Stimulated activated CD4-positive, alpha-beta T cell treated with anti-CD3 and anti-CD28 coated beads, Interleukin-15, amount 100 ng/mL, for 1 hour (primary cell): ENCODE measurements at regions not wholly inside any gene's neighbourhood (a gene's known extent, or its start where the extent isn't known, plus 50 kb on each side); places are given as distances from the start of the nearest gene placed in this dataset.

Experiments used
- DNase-seq, 2 donors: peaks; one replicate each; pipeline ENCODE4 v3.0.0-alpha.2; 2020; ENCODE audit warnings: low read depth in 1 of 2, low spot score in 1 of 2

DNA sequence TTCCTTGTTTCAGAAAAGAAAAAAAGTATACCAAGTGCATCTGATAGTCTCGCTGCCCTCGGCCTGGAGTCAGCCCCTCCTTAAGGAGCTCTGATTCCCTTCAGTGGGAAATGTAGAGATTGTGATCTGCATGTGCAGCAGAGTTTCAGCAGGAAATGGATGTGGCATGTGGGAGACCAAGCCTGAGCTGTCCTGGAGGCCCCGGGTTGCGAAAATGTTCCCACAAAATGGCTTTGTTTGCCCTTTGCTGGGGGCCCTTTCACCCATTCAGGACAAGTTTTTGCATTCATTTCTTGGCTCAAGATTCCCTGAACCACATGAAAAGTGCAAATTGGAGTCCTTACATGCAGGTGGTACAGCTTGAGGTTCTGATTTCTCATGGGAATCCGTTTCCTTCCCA lies 230.9 kb downstream of the GADD45G start:
- DNase-seq = no peak

DNA sequence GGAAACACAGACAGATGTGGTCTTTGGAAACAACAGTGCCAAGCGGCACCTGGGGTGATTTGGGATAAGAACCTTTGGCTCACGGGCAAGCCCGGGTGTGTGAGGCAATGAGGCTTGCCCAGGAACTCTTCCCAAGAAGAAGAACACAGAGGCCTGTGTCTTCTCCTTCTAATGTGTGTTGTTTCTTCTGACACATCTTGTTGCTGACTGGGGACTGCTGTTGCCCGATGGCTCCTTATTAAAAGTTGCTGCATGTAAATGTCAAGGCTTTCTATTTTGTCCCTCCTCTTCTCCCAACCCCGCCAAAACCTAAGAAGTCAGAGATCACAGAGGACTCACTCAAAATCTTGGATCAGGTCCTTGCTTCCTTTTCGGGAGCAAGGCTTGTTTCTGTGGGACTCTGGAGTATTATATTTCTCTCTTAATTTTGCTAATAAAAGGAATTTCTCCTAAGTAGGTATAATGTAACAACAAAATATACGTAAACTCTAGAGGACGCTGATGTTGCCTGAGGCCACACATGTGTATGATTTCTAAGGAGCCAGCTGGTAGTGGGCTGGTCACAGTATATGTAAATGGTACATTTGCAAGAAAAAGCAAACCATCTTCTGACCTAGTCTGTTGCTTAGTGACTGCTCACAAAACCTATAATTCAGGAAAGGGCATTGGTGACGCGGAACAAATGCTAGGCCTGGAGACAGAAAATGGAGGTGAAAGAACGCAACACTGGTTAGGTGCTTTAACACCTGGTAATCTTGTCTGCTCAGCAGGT lies 232.5 kb downstream of the GADD45G start:
- no peak for DNase-seq

DNA sequence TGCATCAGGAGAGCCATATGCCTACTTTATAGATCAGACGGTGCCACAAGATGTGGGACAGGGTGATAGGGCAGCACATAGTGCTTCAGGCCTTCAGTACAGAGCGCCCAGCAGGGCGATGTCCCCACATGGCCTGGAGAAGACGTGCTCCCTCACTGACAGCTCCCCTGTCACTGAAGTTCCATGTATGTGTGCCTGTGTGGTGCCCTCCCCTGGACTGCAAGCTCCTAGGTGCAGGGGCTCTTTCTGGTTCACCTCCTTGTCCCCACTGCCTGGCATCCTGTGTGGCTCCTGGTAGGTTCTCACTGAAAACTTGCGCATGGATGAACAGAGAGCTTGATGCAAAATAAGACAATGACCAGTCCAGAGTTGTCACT lies 233.1 kb downstream of the GADD45G start:
- no peak for DNase-seq

DNA sequence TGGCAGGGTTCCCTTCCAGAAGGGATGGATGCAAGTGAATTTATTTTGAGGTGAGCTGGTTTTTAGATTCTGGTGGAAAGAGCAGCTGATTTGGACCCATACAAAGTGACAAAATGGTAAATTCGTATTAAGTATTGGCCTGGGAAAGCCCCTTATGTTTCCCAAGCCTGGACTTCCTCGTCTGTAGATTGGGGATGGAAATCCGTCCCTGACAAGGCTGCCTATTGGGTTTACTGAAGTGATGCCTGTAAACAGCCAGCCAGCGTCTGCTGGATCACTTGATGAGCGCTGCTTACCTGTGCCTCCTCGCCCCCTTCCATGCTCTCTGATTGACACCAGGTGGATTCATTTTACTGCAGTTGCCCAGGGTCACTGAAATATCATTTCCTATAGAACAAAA lies 233.8 kb downstream of the GADD45G start:
- DNase-seq = no peak

- no peak for DNase-seq
Observed at GRCh38 chr9:89839449-89839848, 234.6 kb downstream of the GADD45G start.

DNA sequence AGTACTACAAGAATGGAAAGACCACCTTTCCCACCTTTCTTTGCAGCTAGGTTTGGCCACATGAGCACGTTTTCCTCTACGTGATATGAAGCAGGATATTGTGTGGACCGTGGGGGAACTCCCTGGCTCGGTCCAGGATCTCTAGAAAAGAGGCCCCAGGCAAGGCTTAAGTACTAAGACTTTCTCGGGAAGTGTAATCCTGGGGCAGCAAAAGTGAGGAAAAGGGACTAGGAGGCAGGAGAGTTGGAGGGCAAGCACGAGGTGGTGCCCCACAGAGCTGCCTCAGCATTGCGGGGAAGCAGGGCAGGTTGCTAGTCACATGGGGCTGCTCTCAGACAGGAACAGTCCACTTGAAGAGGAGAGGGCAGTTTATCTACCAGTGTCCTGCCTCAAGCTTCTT lies 235.1 kb downstream of the GADD45G start:
- DNase-seq = no peak

- DNase-seq = no peak
Observed at GRCh38 chr9:89841456-89841855, 236.6 kb downstream of the GADD45G start.

DNA sequence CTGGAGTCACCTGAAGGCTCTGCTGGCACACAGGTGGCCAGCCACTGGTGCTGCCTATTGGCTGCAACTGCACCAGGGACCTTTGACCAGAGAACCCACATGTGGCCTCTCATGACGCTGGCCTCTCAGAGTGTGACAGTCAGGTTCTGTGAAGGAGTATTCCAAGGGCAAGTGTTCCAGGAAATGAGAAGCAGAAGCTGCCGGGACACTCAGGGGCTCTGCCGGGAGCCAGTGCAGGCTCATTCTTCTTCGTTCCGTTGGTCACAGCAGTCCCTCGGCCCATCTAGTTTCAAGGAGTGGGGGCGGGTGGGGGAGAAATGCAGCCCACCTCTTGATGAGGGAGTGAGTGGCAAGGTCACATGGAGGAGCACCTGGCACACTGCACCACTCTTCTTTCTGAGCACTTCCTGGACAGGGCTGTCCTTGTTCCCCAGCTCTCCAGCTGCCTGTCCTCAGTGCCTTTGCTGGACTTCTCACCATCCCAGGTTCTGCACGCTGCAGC lies 237.5 kb downstream of the GADD45G start:
- no peak for DNase-seq

- DNase-seq = no peak
Observed at GRCh38 chr9:89843074-89843473, 238.3 kb downstream of the GADD45G start.

- no peak for DNase-seq
Observed at GRCh38 chr9:89843591-89843990, 238.8 kb downstream of the GADD45G start.

- DNase-seq = no peak
Observed at GRCh38 chr9:89844075-89844474, 239.3 kb downstream of the GADD45G start.

DNA sequence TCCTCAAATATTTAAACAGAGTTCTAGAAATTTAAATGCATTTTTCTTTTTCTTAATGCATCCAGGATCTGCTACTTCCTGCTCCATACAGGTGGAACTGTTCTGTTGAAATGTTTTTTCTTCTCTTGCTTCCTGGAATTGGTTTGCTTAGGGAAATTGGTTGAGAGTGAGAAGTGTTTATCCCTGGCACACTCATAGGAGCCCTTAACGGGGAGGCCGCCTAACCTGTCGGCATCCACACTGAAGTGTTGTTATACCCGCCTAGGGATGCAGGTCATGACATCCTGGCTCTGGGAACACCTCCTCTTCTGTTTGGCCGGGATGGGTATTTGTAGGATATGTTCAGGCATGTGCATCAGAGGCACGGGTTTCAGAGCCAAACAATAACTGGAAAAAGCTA lies 239.7 kb downstream of the GADD45G start:
- no peak for DNase-seq

- DNase-seq = no peak
Observed at GRCh38 chr9:89845321-89845720, 240.5 kb downstream of the GADD45G start.

DNA sequence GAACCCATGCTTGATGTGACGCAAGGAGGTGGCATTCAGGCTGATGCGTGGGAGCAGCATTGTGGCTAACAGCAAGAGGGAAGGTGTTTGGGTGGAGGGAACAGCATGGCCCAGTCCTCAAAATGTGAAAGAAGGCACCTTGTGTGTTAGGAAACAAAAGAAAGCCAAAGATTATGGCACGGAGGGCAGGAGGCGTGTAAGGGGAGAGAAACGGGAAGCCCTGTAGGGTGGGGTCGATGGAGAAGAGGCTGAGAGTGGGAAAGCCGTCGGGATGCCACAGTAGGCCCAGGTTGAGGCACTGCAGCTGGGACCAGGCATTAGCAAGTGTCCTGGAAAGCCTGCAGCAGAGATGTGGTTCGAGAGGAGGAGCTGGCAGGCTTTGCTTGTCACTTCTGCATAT lies 241.1 kb downstream of the GADD45G start:
- DNase-seq = no peak

- DNase-seq = no peak
Observed at GRCh38 chr9:89848060-89849040, 243.5 kb downstream of the GADD45G start.

DNA sequence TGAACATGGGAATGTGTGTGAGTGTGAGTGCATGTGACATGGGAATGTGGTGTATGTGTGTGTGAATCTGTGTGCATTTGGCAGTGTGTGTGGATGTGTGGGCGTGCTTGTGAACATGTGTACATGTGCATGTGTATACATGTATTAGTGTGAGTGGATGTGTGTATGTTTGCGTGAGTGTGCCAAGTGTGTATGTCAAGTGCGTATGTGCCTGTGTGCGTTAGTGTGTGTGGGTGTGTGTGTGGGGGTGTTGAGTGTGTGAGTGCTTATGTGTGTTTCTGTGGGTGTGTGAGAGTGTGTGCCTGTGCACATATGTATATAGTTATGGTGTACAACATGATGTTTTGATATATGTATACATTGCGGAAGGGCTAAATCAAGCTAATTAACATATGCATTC lies 244.3 kb downstream of the GADD45G start:
- no peak for DNase-seq

GRCh38 chr9:89850153-89850552 lies 245.3 kb downstream of the GADD45G start:
- no peak for DNase-seq

DNA sequence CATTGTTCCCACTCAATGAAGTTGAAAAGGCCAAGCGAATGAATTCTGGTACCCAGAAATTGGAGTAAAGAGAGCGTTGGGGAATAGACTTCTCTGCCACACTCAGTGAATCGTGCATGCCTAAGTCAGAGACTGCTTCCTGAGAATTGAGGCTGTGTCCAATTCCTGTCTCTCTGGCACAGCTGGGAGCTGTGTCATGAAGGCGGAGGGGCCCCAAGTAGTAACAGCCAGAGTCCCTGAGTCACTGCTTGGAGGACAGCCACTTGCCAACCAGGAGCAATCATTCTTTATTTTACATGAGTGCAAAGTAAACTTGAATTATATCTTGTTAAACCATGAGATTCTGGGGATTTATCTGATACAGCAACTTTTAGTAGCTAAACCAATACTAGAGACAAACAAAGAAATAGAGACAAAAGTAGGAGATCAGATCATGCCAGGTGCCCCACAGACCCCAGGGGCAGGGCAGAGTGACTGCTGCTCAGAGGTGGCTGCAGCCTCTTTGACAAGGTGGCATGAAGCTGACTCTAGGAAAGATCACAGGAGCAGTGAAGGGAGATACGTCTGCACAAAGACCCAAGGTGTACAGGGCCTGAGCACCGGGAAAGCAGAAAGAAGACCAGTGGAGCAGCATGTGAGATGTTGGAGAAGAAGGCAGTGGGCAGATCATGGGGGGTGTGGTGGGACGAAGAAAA lies 246.0 kb downstream of the GADD45G start:
- no peak for DNase-seq

- no peak for DNase-seq
Observed at GRCh38 chr9:89853161-89853560, 248.3 kb downstream of the GADD45G start.

GRCh38 chr9:89853931-89854330 lies 249.1 kb downstream of the GADD45G start:
- no peak for DNase-seq

- no peak for DNase-seq
Observed at GRCh38 chr9:89854715-89855475, 250.1 kb downstream of the GADD45G start.
